OCI-LY1 (cell line): ENCODE measurements at regions not wholly inside any gene's neighbourhood (a gene's known extent, or its start where the extent isn't known, plus 50 kb on each side); places are given as distances from the start of the nearest gene placed in this dataset.

ENCODE experiments used
- CTCF ChIP-seq: fragments of 200-600 bp; sonication (generic), shearing (Covaris generic); IDR thresholded peaks from 2 replicates; pipeline ENCODE4 v1.5.1; 2017; ENCODE audit warnings: mild to moderate bottlenecking, antibody characterized with exemption, low read length, moderate library complexity, mixed read lengths
- EZH2 ChIP-seq: fragments of 200-600 bp; sonication (generic), shearing (Covaris generic); IDR thresholded peaks from 2 replicates; pipeline ENCODE4 v1.8.0; 2017; ENCODE audit warnings: borderline replicate concordance, mixed run types, mild to moderate bottlenecking, antibody characterized with exemption, low read length, moderate library complexity, mixed read lengths

GRCh38 chr11:121890377-121890776 is 225.6 kb downstream of the BLID start:
- TF ChIP-seq CTCF (no peak), EZH2 (no peak)
